NCI-H774 (cell line): ENCODE measurements at regions not wholly inside any gene's neighbourhood (a gene's known extent, or its start where the extent isn't known, plus 50 kb on each side); places are given as distances from the start of the nearest gene placed in this dataset.
A peak's percentile ranks its signal among the peaks of the same experiment; 100 is the strongest.
"Not testable (repeated sequence)": the region's sequence is repeated elsewhere in the genome, so short reads cannot be mapped to it uniquely, and the experiment has no call there.

Experiments
- DNase-seq: peaks from one replicate; lab custom pipeline; 2025; lab: John Stamatoyannopoulos, UW

GRCh38 chr6:27736686-27737085, 175.5 kb downstream of the OR2B2 start:
- DNase-seq: no peak

DNA sequence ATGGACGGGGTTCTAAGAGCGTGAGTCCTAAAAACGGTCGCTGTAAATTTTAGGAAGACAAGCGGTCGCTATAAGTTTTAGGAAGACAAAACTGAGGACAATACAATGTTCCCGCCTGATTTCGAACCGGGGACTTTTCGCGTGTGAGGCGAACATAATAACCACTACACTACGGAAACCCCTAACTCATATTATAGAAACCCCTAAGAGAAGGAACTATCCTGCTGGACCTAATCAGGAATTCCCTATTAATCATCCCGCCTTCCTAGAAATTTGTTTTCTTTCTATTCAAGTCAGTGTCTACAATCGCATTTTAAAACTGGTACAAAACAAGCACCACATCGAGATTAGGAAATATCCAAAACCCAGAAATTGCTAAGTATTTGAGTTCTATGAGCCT, 183.8 kb downstream of the OR2B2 start:
- no peak for DNase-seq

- DNase-seq: no peak
Measured at GRCh38 chr6:27726619-27727023, 185.6 kb downstream of the OR2B2 start.

DNA sequence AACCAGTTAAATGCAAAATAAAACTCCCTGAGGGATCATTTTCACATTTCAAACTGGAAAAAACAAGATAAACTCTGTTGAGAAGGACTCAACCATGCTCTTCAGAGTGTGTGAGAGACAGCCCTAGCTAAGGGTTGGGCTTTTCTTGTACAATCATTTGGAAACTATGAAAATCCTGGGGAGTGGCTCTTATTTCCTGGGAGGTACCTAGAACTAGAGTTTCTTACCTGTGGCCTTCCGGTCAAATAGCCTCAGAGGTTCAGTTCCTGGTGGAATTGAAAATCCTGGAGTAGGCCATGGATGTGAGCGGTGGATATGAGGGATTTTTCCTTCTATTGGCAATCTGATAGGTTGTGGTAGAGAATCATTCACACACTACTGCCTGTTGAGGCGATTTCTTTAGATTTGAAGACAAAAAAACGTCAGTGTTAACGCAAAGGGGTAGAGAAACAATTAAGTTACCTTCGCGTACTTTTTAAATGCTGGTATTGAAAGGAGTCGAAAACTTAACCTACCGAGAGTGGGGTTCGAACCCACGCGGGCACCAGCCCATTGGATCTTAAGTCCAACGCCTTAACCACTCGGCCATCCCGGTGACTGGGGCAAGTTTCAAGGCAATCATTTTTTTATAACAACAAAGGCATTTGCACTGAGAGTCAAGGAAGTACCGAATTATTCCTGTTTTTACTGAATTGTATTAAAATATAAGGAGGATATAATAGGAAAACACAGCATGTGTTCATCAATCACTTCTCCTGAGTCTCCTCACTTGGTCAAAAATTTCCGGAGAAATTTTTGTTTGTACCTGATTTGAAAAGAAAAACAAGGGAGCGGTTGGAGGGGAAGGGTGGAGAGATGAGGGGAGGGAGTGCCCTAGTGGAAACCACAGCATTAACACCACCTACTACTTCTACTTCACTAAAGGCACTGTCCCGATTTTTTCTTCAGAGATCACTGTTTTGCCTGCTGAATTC, 191.3 kb downstream of the OR2B2 start:
- peak; percentile 46 for DNase-seq

- not testable (repeated sequence) for DNase-seq
Measured at GRCh38 chr6:27719039-27719438, 193.2 kb downstream of the OR2B2 start.

DNA sequence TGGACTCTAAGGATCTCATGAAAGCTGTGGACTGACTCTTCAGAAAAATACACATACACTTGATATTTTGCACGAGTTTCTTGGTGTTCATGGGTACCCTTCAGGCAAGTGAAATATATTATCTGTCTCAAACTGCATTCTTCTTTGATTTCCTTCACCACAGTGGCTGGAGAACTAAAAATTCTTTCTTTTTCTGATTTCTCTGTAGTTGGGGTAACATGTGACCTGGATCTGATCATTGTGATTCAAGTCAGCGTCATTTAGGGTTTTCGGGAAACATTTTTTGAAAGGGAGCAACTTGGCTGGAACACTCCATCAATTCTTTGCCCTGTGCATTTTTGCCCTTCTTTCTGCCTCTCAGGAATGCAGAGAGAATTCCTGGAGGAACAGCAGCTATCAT, 205.8 kb downstream of the OR2B2 start:
- no peak for DNase-seq

DNA sequence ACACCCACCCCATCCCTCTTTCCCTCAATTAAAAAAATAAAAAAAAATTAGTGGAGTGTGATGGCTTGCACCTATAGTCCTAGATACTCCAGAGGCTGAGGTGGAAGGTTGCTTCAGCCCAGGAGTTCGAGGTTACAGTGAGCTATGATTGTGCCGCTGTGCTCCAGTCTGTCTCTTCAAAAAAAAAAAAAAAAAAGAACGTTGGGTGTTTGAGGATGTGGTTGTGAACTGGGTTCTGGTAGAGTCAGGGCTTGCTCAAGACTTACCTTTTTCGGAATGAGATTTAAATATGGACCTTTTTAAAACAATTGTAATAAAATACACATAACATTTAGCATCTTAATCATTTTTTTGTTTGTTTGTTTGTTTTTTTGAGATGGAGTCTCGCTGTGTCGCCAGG, 211.9 kb downstream of the OR2B2 start:
- DNase-seq: no peak

GRCh38 chr6:27694547-27694874, 217.7 kb downstream of the OR2B2 start:
- no peak for DNase-seq

DNA sequence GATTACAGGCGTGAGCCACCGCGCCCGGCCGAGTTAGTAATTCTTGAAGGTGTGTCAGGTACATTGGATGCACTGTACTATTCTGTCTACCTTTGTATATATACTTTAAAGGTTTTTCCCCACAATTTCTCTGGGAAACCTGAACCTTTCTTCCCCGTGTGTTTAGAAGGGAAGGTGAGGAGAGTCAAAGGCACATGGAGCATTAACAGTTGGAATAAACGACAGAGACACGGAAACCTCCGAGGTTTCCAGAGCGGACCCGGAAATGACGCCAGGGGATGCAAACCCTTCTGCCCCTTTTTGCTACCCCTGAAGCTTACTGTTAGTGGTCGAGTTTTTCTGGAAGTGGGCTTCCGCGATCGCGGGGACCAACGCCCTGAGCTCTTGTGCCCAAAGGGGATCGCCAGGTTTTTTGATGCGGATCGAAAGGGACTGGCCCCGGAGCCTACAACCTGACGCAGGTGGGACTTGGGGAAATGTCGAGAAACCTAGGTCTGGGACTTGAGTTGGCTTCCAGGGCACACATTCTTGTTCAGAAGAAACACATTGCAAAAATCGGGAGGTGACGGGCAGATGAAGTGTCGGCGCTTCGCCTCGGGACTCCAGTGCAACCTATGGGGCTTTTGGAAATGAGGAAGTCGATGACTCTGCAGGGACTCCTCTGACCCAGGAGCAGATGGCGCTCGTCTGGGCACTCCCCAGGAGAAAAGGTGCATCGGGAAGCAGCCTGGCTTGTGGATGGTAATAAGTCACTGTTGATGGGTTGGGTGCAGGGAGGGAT, 218.2 kb downstream of the OR2B2 start:
- peak; percentile 20 for DNase-seq

- not testable (repeated sequence) for DNase-seq
Measured at GRCh38 chr6:27692133-27692532, 219.2 kb upstream of the ZNF184 start.

- peak; percentile 82 for DNase-seq
Measured at GRCh38 chr6:27688014-27688586, 215.2 kb upstream of the ZNF184 start.

GRCh38 chr6:27687154-27688013, 214.5 kb upstream of the ZNF184 start:
- peak; percentile 62 for DNase-seq

DNA sequence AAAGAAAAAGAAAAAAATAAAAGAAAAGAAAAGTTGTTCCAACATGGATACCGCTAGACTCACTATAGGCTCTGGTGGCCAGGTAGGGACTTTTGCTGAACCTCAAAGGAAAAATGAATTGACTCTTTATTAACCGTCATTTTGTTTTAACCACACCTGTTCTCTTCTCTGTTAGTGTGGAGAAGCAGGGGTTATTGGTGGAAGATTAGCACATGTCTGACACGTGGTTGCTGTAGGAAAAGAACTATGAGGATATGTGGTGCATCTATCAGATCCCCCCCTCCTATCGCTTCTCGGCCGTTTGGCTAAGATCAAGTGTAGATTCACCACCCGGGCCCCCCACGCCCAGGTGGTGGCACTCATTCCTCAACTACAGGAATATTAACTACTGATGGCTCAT, 212.4 kb upstream of the ZNF184 start:
- DNase-seq: no peak

GRCh38 chr6:27684264-27685211, 211.6 kb upstream of the ZNF184 start:
- peak; percentile 61 for DNase-seq

DNA sequence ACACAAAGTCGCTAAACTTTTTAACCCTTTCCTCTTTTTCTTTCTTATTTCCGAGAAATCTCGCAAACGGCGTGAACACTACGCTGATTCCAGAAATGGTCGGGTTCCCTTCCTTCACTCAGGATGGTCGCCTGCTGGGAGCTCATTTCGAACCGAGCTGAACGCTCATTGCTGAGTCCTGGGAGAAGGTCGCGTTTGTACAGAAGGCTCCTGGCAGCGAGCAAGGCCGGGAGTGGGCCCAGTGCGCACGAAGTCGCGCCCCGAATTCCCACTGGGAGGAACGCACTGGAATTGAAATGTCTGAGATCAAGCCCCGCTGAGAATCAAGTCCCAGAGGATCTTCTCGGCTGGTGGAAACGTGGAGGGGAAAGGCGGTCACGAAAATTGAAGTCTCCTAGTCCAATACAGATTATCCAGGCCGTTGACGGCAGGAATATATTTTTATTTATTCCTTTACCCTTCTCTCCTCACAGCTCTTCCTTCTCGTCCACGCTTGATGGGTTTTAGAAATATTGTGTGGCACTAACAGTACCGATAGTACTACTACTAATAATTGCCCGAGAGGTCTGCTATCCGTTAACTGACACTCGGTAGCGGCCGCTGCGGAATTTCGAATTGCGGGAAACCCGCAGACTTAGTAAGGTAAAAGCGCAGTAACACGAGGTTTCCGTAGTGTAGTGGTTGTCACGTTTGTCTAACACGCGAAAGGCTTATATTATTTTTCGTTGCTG, 207.2 kb upstream of the ZNF184 start:
- DNase-seq: no peak

DNA sequence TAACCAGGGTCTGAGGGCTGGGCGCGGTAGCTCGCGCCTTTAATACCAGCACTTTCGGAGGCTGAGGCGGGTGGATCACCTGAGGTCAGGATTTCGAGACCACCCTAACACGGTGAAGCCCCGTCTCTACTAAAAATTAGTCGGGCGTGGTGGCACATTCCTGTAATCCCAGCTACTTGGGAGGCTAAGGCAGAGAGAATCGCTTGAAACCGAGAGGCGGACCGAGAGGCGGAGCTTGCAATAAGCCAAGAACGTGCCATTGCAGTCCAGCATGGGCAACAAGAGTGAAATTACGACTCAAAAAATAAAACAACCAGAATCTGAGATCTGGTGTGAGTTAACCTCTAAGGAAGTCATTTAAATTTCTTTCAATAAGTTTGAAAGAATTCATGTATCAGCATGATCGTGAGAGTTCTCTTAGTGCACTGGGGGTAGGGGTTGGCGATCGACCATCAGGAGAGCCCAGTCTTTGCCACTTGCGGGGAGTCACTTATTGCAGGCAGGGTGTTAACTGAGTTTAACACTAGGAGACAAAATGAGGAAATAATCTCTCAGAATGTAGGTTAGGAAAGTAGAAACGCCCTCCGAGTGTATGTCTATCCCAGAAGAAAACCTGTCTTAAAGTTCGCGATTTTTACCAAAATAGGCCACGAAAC, 206.5 kb upstream of the ZNF184 start:
- no peak for DNase-seq

DNA sequence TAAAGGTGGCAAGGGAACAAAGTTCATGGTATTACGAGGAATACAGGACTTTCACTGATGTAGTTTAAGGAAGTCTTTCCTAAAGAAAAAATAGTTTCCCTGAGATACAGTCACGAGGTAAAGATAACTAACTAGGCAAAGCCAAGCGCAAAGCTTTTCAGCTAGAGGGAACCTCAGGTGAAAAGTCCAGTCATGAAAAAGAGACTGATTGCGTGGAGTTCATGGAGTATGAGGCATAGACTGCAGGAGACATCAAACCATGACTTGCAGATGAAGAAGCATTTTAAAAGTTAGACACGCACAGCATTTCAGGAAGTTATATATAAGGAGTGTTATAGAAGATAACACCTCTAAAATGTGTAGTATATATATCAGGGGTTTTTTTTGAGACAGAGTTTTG, 205.6 kb upstream of the ZNF184 start:
- no peak for DNase-seq

- no peak for DNase-seq
Measured at GRCh38 chr6:27674882-27675281, 202.0 kb upstream of the ZNF184 start.

DNA sequence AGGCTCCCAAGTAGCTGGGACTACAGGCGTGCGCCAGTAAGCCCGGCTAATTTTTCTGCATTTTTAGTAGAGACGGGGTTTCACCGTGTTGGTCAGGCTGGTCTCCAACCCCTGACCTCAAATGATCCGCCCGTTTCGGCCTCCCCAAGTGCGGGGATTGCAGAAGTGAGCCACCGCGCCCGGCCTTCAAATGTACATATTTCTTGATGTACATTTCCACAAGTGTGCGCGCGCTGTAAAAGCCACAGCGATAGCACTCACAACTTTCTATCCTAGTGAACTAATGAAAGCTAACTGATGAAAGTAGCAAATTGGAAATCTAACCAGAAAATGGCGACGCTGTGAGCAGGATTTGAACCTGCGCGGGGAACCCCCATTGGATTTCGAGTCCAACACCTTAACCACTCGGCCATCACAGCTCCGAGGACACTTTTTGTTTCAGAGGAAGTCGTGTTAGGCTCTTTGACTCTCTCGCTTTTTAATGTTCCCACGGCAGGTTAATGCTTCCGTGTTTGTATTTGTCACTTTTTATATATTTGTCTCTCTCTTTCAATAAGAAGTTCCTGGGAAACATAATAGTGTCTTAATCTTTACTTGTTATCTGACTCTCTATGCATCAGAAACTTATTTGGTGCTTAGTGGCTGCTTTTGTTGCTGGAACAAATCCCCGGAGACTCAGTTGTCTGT, 199.4 kb upstream of the ZNF184 start:
- DNase-seq: peak; percentile 73
